ENCODE measurements at regions not wholly inside any gene's neighbourhood (a gene's known extent, or its start where the extent isn't known, plus 50 kb on each side); places are given as distances from the start of the nearest gene placed in this dataset.

DNA sequence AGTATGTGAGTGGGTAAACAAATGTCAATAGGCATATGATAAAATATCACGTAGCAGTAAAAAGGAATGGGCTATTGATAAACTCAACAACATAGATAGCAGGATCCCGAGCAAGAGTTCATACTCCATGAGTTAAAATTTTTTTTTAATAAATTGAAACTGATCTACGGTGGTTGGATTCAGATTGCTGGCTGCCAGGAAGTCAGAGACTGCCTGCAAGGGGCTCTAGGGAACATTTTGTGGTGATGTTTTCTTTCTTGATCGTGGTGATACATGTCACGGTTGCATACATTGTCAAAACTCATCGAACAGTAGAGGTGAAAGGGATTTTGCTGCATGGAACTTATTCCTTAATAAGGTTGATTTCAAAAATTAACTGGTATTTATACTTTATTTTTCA, 62.6 kb upstream of the WNT7B start:
- TF ChIP-seq POLR2A (IDR thresholded peaks at IDR 0.05) = no peak
- no peak for TF ChIP-seq CTCF (IDR thresholded peaks at IDR 0.05)
